ENCODE measurements at regions not wholly inside any gene's neighbourhood (a gene's known extent, or its start where the extent isn't known, plus 50 kb on each side); places are given as distances from the start of the nearest gene placed in this dataset.
A peak's percentile ranks its signal among the peaks of the same experiment; 100 is the strongest.
"Not testable (repeated sequence)": the region's sequence is repeated elsewhere in the genome, so short reads cannot be mapped to it uniquely, and the experiment has no call there.

- no peaks in the 10 kb centered on the region for H3K9me3 ChIP-seq (replicated peaks; ENCODE audit: control insufficient read depth, low read depth, low read length)
- peaks cover 5% of the 10 kb centered on the region for H3K27me3 ChIP-seq (ENCODE audit: control insufficient read depth, insufficient read depth, low read length)
- no peaks in the 10 kb centered on the region for H3K36me3 ChIP-seq (ENCODE audit: control insufficient read depth, insufficient read depth, low read length)
- DNase-seq: no peak
- WGBS (ENCODE audit: insufficient coverage): 84% methylated on average over 24 of the region's 40 CpGs
- H3K4me3 ChIP-seq (ENCODE audit: low read length): no peak overlapping the region
- peaks cover 6% of the 10 kb centered on the region for H3K4me1 ChIP-seq (ENCODE audit: control insufficient read depth, insufficient read depth, low read length)
- H3K27ac ChIP-seq (ENCODE audit: low read length): no peak overlapping the region
Measured at GRCh38 chr7:35968140-35968940, 167.5 kb downstream of the SEPTIN7 start.

DNA sequence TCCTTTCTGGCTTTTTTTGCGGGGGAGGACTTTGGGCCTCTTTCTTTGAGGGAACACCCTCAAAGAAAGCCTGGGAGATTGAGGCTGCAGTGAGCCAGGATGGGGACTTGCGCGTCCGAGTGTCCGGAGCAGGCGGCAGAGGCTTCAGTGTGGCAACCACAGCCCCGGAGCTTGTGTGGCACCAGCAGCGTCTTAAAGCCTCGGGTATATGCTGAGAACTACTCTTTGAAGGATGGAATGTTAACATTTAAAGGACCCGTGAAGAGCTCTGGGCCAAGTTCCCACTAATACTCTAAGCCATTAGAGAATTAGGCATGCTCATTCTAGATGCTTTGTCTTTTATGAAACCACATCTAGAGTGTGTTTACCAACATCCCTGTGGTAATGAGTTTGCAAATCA is 168.2 kb downstream of the SEPTIN7 start:
- H3K4me1 ChIP-seq (ENCODE audit: control insufficient read depth, insufficient read depth, low read length): peaks cover 6% of the 10 kb centered on the region
- H3K27me3 ChIP-seq (ENCODE audit: control insufficient read depth, insufficient read depth, low read length): peaks cover 5% of the 10 kb centered on the region
- DNase-seq: no peak
- H3K9me3 ChIP-seq (replicated peaks; ENCODE audit: control insufficient read depth, low read depth, low read length): no peaks in the 10 kb centered on the region
- 55% methylated on average over 7 of the region's 10 CpGs for WGBS (ENCODE audit: insufficient coverage)
- no peak overlapping the region for H3K27ac ChIP-seq (ENCODE audit: low read length)
- H3K4me3 ChIP-seq (ENCODE audit: low read length): no peak overlapping the region
- no peaks in the 10 kb centered on the region for H3K36me3 ChIP-seq (ENCODE audit: control insufficient read depth, insufficient read depth, low read length)

DNA sequence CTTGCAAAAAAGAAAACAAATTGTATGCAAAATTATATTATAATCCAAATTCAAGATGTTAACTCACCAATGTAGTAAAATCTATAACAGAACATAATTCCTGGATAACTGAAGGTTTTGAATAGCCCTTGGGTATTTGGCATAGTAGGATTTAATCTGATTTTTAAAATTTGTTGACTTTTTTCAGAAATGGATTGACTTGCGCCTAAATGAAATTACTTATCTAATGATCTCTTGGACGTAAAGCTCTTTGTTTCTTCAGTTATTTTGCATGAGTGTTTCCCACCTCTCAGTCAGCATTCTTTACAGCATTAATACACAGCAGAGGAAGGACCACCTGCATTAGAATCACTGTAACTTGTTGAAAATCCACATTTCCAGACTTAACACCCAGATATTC is 169.6 kb downstream of the SEPTIN7 start:
- Histone ChIP-seq H3K27me3 (ENCODE audit: control insufficient read depth, insufficient read depth, low read length) (peaks cover 5% of the 10 kb centered on the region), H3K27ac (ENCODE audit: low read length) (no peak overlapping the region), H3K4me1 (ENCODE audit: control insufficient read depth, insufficient read depth, low read length) (peaks cover 6% of the 10 kb centered on the region), H3K4me3 (ENCODE audit: low read length) (no peak overlapping the region), H3K9me3 (replicated peaks; ENCODE audit: control insufficient read depth, low read depth, low read length) (no peaks in the 10 kb centered on the region), H3K36me3 (ENCODE audit: control insufficient read depth, insufficient read depth, low read length) (no peaks in the 10 kb centered on the region)
- no peak for DNase-seq
- no CpG with 5 or more reads among the region's 2 CpGs for WGBS (ENCODE audit: insufficient coverage)

GRCh38 chr7:35971133-35971891 is 170.5 kb downstream of the SEPTIN7 start:
- Histone ChIP-seq H3K4me1 (ENCODE audit: control insufficient read depth, insufficient read depth, low read length) (peaks cover 6% of the 10 kb centered on the region), H3K27me3 (ENCODE audit: control insufficient read depth, insufficient read depth, low read length) (peaks cover 5% of the 10 kb centered on the region), H3K9me3 (replicated peaks; ENCODE audit: control insufficient read depth, low read depth, low read length) (no peaks in the 10 kb centered on the region), H3K4me3 (ENCODE audit: low read length) (no peak overlapping the region), H3K27ac (ENCODE audit: low read length) (no peak overlapping the region), H3K36me3 (ENCODE audit: control insufficient read depth, insufficient read depth, low read length) (no peaks in the 10 kb centered on the region)
- WGBS (ENCODE audit: insufficient coverage): 29% methylated on average over 45 of the region's 55 CpGs
- no peak for DNase-seq

GRCh38 chr7:35975851-35976454 is 175.1 kb downstream of the SEPTIN7 start:
- peak; percentile 79 for DNase-seq
- no CpG with 5 or more reads among the region's 1 CpG for WGBS (ENCODE audit: insufficient coverage)
- no peak overlapping the region for H3K27ac ChIP-seq (ENCODE audit: low read length)

DNA sequence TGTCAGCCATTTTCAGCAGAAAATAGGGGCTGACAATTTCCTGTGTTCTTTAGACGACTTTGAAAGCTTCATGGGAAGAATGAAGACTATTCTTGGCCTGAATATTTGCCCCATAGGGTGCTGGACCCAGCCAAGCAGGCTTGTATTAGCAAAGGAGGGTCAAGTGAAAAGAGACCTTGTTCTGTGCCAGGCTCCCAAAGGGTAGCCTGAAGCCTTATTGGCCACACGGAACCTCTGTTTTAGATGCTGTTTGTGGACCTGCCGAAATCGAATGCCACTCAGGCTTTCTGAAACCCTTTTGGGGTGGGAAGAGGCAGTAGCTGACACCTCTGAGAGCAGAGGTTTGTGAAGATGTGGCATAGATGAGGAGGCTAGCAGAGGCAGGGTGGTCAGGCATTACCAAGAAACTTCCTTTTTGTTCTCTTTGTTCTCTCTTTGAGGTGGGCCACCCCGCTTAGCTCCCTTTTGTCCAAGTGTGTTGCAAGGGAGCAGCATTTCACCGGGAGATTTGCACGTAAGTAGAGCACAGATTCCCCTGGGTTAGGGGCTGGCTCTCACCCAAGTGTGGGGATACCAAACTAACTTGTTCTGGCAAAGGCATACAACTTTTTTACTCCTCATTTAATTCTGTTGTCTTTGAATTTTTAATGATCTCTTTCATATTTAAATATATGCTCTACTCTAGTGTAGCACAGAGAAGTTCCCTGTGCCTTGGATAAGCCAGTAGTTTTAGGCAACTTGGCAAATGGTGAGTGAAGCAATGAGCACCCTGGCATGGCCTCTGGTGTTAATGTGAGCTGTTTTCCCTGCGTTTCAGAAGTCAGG is 174.0 kb upstream of the EEPD1 start:
- H3K4me3 ChIP-seq (ENCODE audit: low read length); H3K36me3 ChIP-seq (ENCODE audit: control insufficient read depth, insufficient read depth, low read length); H3K27me3 ChIP-seq (ENCODE audit: control insufficient read depth, insufficient read depth, low read length); H3K4me1 ChIP-seq (ENCODE audit: control insufficient read depth, insufficient read depth, low read length); DNase-seq; H3K27ac ChIP-seq (ENCODE audit: low read length); H3K9me3 ChIP-seq (replicated peaks; ENCODE audit: control insufficient read depth, low read depth, low read length): not testable (repeated sequence)
- 72% methylated on average over 4 of the region's 8 CpGs for WGBS (ENCODE audit: insufficient coverage)

More at GRCh38 chr7:35975851-35976454, 175.1 kb downstream of the SEPTIN7 start:
- Histone ChIP-seq H3K9me3 (replicated peaks; ENCODE audit: control insufficient read depth, low read depth, low read length) (no peaks in the 10 kb centered on the region), H3K36me3 (ENCODE audit: control insufficient read depth, insufficient read depth, low read length) (no peaks in the 10 kb centered on the region), H3K4me3 (ENCODE audit: low read length) (no peak overlapping the region), H3K27me3 (ENCODE audit: control insufficient read depth, insufficient read depth, low read length) (peaks cover 3% of the 10 kb centered on the region), H3K4me1 (ENCODE audit: control insufficient read depth, insufficient read depth, low read length) (no peaks in the 10 kb centered on the region)

DNA sequence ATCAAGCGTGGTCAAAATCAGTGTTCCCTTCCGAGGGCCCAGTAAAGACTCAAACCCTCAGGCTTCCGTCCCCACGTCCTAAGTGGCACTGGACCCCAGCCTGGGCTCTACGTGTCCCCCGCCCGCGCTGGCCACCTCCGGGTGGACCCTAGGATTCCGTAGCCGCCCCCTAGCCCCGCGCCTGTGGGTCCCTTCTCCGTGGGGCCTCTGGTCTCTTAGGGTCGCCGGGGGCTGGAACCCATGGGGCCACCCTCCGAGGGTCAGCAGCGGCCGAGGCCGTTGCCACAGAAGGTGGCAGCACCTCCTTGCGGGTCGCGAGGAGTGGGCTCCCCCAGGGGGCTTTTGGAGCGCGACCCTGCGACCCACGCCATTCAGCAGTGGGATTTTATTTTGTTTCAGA is 170.5 kb upstream of the EEPD1 start:
- H3K36me3 ChIP-seq (ENCODE audit: control insufficient read depth, insufficient read depth, low read length): no peaks in the 10 kb centered on the region
- no peaks in the 10 kb centered on the region for H3K27me3 ChIP-seq (ENCODE audit: control insufficient read depth, insufficient read depth, low read length)
- no peak for DNase-seq
- WGBS (ENCODE audit: insufficient coverage): 95% methylated on average over 25 of the region's 27 CpGs
- no peak overlapping the region for H3K27ac ChIP-seq (ENCODE audit: low read length)
- no peak overlapping the region for H3K4me3 ChIP-seq (ENCODE audit: low read length)
- H3K4me1 ChIP-seq (ENCODE audit: control insufficient read depth, insufficient read depth, low read length): peaks cover 8% of the 10 kb centered on the region
- no peaks in the 10 kb centered on the region for H3K9me3 ChIP-seq (replicated peaks; ENCODE audit: control insufficient read depth, low read depth, low read length)

DNA sequence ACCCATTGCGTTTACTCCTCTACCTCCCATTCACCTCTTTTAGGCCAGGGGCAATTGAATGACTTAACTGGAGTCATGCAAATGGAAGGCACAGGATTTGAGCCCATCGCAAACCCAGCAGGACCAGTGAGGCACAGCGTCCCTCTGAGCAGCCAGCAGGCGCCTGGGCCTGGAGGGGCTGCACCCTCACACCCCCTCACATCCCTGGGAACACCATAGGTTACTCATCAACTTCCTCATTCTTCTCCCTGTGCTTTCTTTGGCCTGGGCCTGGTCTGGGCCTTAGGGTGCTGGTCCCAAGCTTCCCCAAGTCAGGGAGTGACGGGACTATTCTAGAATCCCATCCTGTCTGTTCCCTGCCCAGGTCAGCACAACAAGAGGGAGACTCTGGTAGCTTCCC is 169.4 kb upstream of the EEPD1 start:
- H3K4me3 ChIP-seq (ENCODE audit: low read length): no peak overlapping the region
- 87% methylated on average over 4 of the region's 5 CpGs for WGBS (ENCODE audit: insufficient coverage)
- no peaks in the 10 kb centered on the region for H3K27me3 ChIP-seq (ENCODE audit: control insufficient read depth, insufficient read depth, low read length)
- H3K27ac ChIP-seq (ENCODE audit: low read length): no peak overlapping the region
- H3K4me1 ChIP-seq (ENCODE audit: control insufficient read depth, insufficient read depth, low read length): peaks cover 11% of the 10 kb centered on the region
- no peak for DNase-seq
- no peaks in the 10 kb centered on the region for H3K36me3 ChIP-seq (ENCODE audit: control insufficient read depth, insufficient read depth, low read length)
- H3K9me3 ChIP-seq (replicated peaks; ENCODE audit: control insufficient read depth, low read depth, low read length): no peaks in the 10 kb centered on the region

- Histone ChIP-seq H3K36me3 (ENCODE audit: control insufficient read depth, insufficient read depth, low read length) (no peaks in the 10 kb centered on the region), H3K4me1 (ENCODE audit: control insufficient read depth, insufficient read depth, low read length) (peaks cover 17% of the 10 kb centered on the region), H3K27me3 (ENCODE audit: control insufficient read depth, insufficient read depth, low read length) (no peaks in the 10 kb centered on the region), H3K4me3 (ENCODE audit: low read length) (no peak overlapping the region), H3K27ac (ENCODE audit: low read length) (no peak overlapping the region), H3K9me3 (replicated peaks; ENCODE audit: control insufficient read depth, low read depth, low read length) (no peaks in the 10 kb centered on the region)
- WGBS (ENCODE audit: insufficient coverage): 29% methylated on average over 5 of the region's 7 CpGs
- DNase-seq: peak; percentile 82
Measured at GRCh38 chr7:35985126-35985754, 167.8 kb upstream of the EEPD1 start.
